ENCODE measurements at regions not wholly inside any gene's neighbourhood (a gene's known extent, or its start where the extent isn't known, plus 50 kb on each side); places are given as distances from the start of the nearest gene placed in this dataset.

DNA sequence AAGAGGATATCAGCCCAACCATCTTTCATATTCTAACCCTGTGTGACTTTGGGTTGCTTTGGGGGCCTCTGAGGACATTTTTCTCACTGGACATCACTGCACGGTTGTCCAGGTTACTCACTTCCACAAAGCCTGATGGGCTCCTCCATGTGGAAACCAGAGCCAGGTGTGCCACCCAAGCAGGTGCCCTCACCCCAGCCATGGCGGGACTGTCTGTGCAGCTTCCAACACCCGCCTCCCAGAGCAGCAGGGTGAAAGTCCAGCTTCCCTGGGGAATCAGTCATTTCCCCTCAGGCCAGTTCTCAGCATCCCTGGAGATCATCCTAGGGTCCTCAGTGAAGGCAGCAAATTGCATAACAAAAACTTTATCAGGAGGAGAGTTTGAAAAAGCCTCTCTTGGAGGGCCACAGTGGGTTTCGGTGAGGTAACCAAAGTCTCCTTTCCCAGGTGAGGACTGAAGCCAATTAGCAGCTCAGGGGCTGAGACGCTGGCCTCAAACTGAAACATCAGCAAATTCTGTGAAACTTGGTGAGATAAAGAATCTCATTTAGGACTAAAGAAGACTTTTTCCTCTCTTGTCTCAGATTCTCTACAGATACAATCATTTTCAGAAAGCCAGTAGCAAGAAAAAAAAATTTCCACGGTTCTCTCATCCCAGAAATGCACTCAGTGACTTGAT is 289.6 kb upstream of the CDH4 start:
- Histone ChIP-seq H3K4me3 (ENCODE audit: low read depth in 2 of 2, low read length in 2 of 2) (no peak overlapping the region), H3K4me1 (ENCODE audit: control insufficient read depth, insufficient read depth, low read length) (no peaks in the 10 kb centered on the region), H3K36me3 (ENCODE audit: control insufficient read depth, insufficient read depth, low read length) (no peaks in the 10 kb centered on the region; the same call in 1 of the 2 replicates), H3K9me3 (ENCODE audit: control insufficient read depth, insufficient read depth, low read depth, low read length) (no peaks in the 10 kb centered on the region), H3K27ac (ENCODE audit: low read length) (no peak overlapping the region), H3K27me3 (ENCODE audit: control insufficient read depth, insufficient read depth, low read length) (no peaks in the 10 kb centered on the region; the same call in 1 of the 2 replicates)
- CTCF ChIA-PET = no interaction called here
- in situ Hi-C loops (cut with HindIII; ENCODE audit: low pct_unique_long_range_greater_than_20kb, low sequenced_read_pairs) = no loop called here
- DNase-seq (ENCODE audit: low read depth, low spot score) (no peak), ATAC-seq (no peak)
- intact Hi-C loops (cut with micrococcal nuclease; ENCODE audit: unreplicated experiment) = no loop called here
- TF ChIP-seq, protein P1, sequence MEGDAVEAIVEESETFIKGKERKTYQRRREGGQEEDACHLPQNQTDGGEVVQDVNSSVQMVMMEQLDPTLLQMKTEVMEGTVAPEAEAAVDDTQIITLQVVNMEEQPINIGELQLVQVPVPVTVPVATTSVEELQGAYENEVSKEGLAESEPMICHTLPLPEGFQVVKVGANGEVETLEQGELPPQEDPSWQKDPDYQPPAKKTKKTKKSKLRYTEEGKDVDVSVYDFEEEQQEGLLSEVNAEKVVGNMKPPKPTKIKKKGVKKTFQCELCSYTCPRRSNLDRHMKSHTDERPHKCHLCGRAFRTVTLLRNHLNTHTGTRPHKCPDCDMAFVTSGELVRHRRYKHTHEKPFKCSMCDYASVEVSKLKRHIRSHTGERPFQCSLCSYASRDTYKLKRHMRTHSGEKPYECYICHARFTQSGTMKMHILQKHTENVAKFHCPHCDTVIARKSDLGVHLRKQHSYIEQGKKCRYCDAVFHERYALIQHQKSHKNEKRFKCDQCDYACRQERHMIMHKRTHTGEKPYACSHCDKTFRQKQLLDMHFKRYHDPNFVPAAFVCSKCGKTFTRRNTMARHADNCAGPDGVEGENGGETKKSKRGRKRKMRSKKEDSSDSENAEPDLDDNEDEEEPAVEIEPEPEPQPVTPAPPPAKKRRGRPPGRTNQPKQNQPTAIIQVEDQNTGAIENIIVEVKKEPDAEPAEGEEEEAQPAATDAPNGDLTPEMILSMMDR (IDR thresholded peaks at IDR 0.05) = no peak
- BruUV-seq (replicated peaks) = no TSS peak
- POLR2A ChIA-PET = no interaction called here

DNA sequence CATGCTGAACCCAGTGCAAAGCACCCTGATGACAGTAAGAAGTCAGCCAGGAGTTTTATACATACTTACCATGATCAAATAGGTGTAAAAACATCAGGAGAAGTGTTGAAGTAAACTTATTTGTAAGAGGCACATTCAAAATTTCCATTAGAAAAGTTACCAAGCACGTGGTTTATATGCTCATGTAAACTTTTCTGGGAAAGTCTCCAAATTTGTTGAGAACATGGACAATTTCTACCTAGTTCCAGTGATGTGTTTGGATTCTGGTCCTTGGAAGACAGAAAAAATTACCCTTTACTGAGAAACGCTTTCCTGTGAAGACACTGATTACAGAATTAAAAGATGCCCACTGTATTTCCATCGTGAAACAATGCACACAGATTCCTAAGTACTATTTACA is 288.9 kb upstream of the CDH4 start:
- TF ChIP-seq POLR2AphosphoS5 (IDR thresholded peaks at IDR 0.05; ENCODE audit: low read depth, low read length) (no peak), SIN3A (IDR thresholded peaks at IDR 0.05; ENCODE audit: borderline replicate concordance, insufficient read depth, low read depth, low read length) (no peak), TCF7L2 (IDR thresholded peaks at IDR 0.05; ENCODE audit: low read depth, low read length) (no peak)
- TF ChIP-seq, protein P1 (IDR thresholded peaks at IDR 0.05) = no peak
- Histone ChIP-seq H3K36me3 (ENCODE audit: control insufficient read depth, insufficient read depth, low read length) (no peaks in the 10 kb centered on the region; the same call in 1 of the 2 replicates), H3K27ac (ENCODE audit: low read length) (no peak overlapping the region), H3K4me1 (ENCODE audit: control insufficient read depth, insufficient read depth, low read length) (no peaks in the 10 kb centered on the region), H3K9me3 (ENCODE audit: control insufficient read depth, insufficient read depth, low read depth, low read length) (no peaks in the 10 kb centered on the region), H3K27me3 (ENCODE audit: control insufficient read depth, insufficient read depth, low read length) (no peaks in the 10 kb centered on the region; the same call in 1 of the 2 replicates), H3K4me3 (ENCODE audit: low read depth in 2 of 2, low read length in 2 of 2) (no peak overlapping the region)
- BruUV-seq (replicated peaks) = no TSS peak
- DNase-seq (ENCODE audit: low read depth, low spot score) (no peak), ATAC-seq (no peak)
- intact Hi-C loops (cut with micrococcal nuclease; ENCODE audit: unreplicated experiment) (no loop called here), in situ Hi-C loops (cut with HindIII; ENCODE audit: low pct_unique_long_range_greater_than_20kb, low sequenced_read_pairs) (no loop called here)
- CTCF ChIA-PET = no interaction called here
- POLR2A ChIA-PET = no interaction called here

DNA sequence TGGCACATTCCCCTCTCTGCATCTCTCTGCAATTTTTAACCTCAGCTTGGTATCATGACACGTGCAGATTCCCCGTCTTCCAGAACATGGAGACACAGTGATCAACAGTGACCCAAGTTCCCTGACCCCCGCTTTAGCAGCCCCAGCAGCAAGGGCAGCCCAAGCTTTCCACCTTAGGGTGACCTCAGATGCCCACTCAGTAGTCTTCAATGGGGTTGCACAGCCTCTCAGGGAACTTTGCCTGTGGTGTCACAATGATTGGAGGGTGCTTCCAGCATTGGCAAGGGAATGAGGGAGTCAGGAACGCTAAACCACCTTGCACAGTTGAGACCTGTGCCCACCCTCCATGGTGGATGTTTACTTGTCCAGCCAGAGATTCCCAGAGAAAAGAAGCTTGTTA is 287.1 kb upstream of the CDH4 start:
- Histone ChIP-seq H3K4me1 (ENCODE audit: control insufficient read depth, insufficient read depth, low read length) (no peaks in the 10 kb centered on the region), H3K27ac (ENCODE audit: low read length) (no peak overlapping the region), H3K36me3 (ENCODE audit: control insufficient read depth, insufficient read depth, low read length) (no peaks in the 10 kb centered on the region; the same call in 1 of the 2 replicates), H3K4me3 (ENCODE audit: low read depth in 2 of 2, low read length in 2 of 2) (no peak overlapping the region), H3K27me3 (ENCODE audit: control insufficient read depth, insufficient read depth, low read length) (no peaks in the 10 kb centered on the region), H3K9me3 (ENCODE audit: control insufficient read depth, insufficient read depth, low read depth, low read length) (no peaks in the 10 kb centered on the region)
- in situ Hi-C loops (cut with HindIII; ENCODE audit: low pct_unique_long_range_greater_than_20kb, low sequenced_read_pairs) = no loop called here
- TF ChIP-seq, protein P2, sequence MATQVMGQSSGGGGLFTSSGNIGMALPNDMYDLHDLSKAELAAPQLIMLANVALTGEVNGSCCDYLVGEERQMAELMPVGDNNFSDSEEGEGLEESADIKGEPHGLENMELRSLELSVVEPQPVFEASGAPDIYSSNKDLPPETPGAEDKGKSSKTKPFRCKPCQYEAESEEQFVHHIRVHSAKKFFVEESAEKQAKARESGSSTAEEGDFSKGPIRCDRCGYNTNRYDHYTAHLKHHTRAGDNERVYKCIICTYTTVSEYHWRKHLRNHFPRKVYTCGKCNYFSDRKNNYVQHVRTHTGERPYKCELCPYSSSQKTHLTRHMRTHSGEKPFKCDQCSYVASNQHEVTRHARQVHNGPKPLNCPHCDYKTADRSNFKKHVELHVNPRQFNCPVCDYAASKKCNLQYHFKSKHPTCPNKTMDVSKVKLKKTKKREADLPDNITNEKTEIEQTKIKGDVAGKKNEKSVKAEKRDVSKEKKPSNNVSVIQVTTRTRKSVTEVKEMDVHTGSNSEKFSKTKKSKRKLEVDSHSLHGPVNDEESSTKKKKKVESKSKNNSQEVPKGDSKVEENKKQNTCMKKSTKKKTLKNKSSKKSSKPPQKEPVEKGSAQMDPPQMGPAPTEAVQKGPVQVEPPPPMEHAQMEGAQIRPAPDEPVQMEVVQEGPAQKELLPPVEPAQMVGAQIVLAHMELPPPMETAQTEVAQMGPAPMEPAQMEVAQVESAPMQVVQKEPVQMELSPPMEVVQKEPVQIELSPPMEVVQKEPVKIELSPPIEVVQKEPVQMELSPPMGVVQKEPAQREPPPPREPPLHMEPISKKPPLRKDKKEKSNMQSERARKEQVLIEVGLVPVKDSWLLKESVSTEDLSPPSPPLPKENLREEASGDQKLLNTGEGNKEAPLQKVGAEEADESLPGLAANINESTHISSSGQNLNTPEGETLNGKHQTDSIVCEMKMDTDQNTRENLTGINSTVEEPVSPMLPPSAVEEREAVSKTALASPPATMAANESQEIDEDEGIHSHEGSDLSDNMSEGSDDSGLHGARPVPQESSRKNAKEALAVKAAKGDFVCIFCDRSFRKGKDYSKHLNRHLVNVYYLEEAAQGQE (IDR thresholded peaks at IDR 0.05; ENCODE audit: insufficient read depth in 1 of 2, low read depth in 2 of 2, low read length in 1 of 2) = no peak
- TF ChIP-seq, protein P1 (IDR thresholded peaks at IDR 0.05) = no peak
- TF ChIP-seq POLR2AphosphoS5 (IDR thresholded peaks at IDR 0.05; ENCODE audit: low read depth, low read length) (no peak), TCF7L2 (IDR thresholded peaks at IDR 0.05; ENCODE audit: low read depth, low read length) (no peak), SIN3A (IDR thresholded peaks at IDR 0.05; ENCODE audit: borderline replicate concordance, insufficient read depth, low read depth, low read length) (no peak)
- intact Hi-C loops (cut with micrococcal nuclease; ENCODE audit: unreplicated experiment) = no loop called here
- ChIA-PET CTCF (no interaction called here), POLR2A (no interaction called here)
- DNase-seq (ENCODE audit: low read depth, low spot score) = no peak
- no peak for ATAC-seq
- BruUV-seq (replicated peaks) = no TSS peak

Data from Panc1 (cell line).